COLO668 (cell line): ENCODE measurements at regions not wholly inside any gene's neighbourhood (a gene's known extent, or its start where the extent isn't known, plus 50 kb on each side); places are given as distances from the start of the nearest gene placed in this dataset.

ENCODE experiments used
- DNase-seq: peaks from one replicate; lab custom pipeline; 2025; ENCODE audit not compliant: unreplicated experiment; lab: John Stamatoyannopoulos, UW

GRCh38 chr17:14910916-14911315 lies 354.2 kb downstream of the PMP22 start:
- DNase-seq, result no peak

GRCh38 chr17:14904386-14904785 lies 360.7 kb downstream of the PMP22 start:
- DNase-seq, result no peak

GRCh38 chr17:14903854-14904253 lies 361.3 kb downstream of the PMP22 start:
- no peak for DNase-seq

- no peak for DNase-seq
Measured at GRCh38 chr17:14902803-14903202, 362.3 kb downstream of the PMP22 start.

- DNase-seq, result no peak
Measured at GRCh38 chr17:14902297-14902696, 362.8 kb downstream of the PMP22 start.

GRCh38 chr17:14901376-14901775 lies 363.8 kb downstream of the PMP22 start:
- DNase-seq, result no peak

- DNase-seq, result no peak
Measured at GRCh38 chr17:14886200-14886739, 378.9 kb downstream of the PMP22 start.

GRCh38 chr17:14882131-14882530 lies 383.0 kb downstream of the PMP22 start:
- DNase-seq, result no peak

- no peak for DNase-seq
Measured at GRCh38 chr17:14875557-14876412, 389.3 kb downstream of the PMP22 start.

GRCh38 chr17:14873996-14874395 lies 391.1 kb downstream of the PMP22 start:
- DNase-seq, result no peak

- no peak for DNase-seq
Measured at GRCh38 chr17:14873540-14873939, 391.6 kb downstream of the PMP22 start.

GRCh38 chr17:14871921-14872320 lies 393.2 kb downstream of the PMP22 start:
- DNase-seq, result no peak

- DNase-seq, result no peak
Measured at GRCh38 chr17:14866266-14866665, 398.9 kb downstream of the PMP22 start.

GRCh38 chr17:14864127-14864526 lies 401.0 kb downstream of the PMP22 start:
- DNase-seq, result no peak

- no peak for DNase-seq
Measured at GRCh38 chr17:14859542-14859941, 405.6 kb downstream of the PMP22 start.

- DNase-seq, result no peak
Measured at GRCh38 chr17:14856176-14856575, 408.9 kb downstream of the PMP22 start.

GRCh38 chr17:14854691-14855090 lies 410.4 kb downstream of the PMP22 start:
- DNase-seq, result no peak

- DNase-seq, result no peak
Measured at GRCh38 chr17:14845591-14846281, 419.4 kb downstream of the PMP22 start.

- no peak for DNase-seq
Measured at GRCh38 chr17:14843086-14843795, 421.9 kb downstream of the PMP22 start.

- DNase-seq, result no peak
Measured at GRCh38 chr17:14840616-14841231, 424.4 kb downstream of the PMP22 start.

- DNase-seq, result no peak
Measured at GRCh38 chr17:14838567-14838966, 426.6 kb downstream of the PMP22 start.
